ENCODE measurements at regions not wholly inside any gene's neighbourhood (a gene's known extent, or its start where the extent isn't known, plus 50 kb on each side); places are given as distances from the start of the nearest gene placed in this dataset.

DNA sequence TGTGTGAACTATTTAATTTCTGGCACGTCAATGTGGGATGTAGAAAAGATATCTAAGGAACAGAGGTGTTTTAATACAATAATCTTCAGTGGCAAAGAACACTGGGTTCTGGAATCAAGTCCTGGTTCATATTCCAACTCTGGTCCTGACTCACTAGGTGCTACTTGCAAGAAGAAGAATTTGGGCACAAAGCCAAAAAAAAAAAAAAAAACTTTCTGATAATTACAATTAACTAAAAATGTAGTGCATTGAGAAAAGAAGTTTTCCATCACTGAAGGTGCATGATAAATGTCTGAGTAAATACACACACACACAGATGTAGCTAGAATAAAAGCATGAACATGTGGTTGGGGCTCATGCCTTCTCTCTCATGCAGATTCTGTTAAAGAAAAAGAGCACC is 424.4 kb upstream of the REG3G start:
- Histone ChIP-seq H3K79me1 (ENCODE audit: low read depth in 1 of 2, low read length in 2 of 2) (no peaks in the 10 kb centered on the region), H2BK20ac (ENCODE audit: low read depth, low read length) (no peak overlapping the region), H4K91ac (ENCODE audit: insufficient read depth, low read depth, low read length) (no peak overlapping the region), H3K23ac (ENCODE audit: low read depth, low read length) (no peak overlapping the region), H3K14ac (replicated peaks; ENCODE audit: low read depth, low read length) (no peak overlapping the region), H3K4me3 (ENCODE audit: insufficient read depth, low read depth, low read length) (no peak overlapping the region), H2AK9ac (replicated peaks; ENCODE audit: low read depth, low read length, poor library complexity) (no peak overlapping the region), H4K5ac (ENCODE audit: low read depth, low read length) (no peak overlapping the region), H3K36me3 (ENCODE audit: control insufficient read depth, insufficient read depth, low read length) (no peaks in the 10 kb centered on the region), H3K4me2 (ENCODE audit: low read depth, low read length) (no peak overlapping the region), H3K27ac (ENCODE audit: insufficient read depth, low read length) (no peak overlapping the region), H3K18ac (ENCODE audit: low read depth, low read length) (no peak overlapping the region), H3K9ac (ENCODE audit: low read depth, low read length) (no peak overlapping the region), H4K20me1 (ENCODE audit: insufficient read depth, low read length) (no peaks in the 10 kb centered on the region), H2BK120ac (ENCODE audit: low read depth, low read length) (no peak overlapping the region), H2AK5ac (ENCODE audit: low read depth, low read length) (no peak overlapping the region), H4K8ac (ENCODE audit: low read depth in 2 of 2, low read length in 2 of 2) (no peak overlapping the region), H2BK5ac (ENCODE audit: low read depth, low read length, poor library complexity, severe bottlenecking) (no peak overlapping the region), H2BK15ac (ENCODE audit: low read depth, low read length) (no peak overlapping the region), H3K56ac (ENCODE audit: extremely low read depth, insufficient read depth, low read length) (no peak overlapping the region), H3K9me3 (ENCODE audit: control insufficient read depth, insufficient read depth, low read length) (peaks cover 1% of the 10 kb centered on the region; the same call in 1 of the 2 replicates), H2AFZ (replicated peaks; ENCODE audit: low read length, poor library complexity) (no peak overlapping the region), H3K4me1 (ENCODE audit: control insufficient read depth, insufficient read depth, low read length) (no peaks in the 10 kb centered on the region), H3K9me1 (ENCODE audit: insufficient read depth, low read length) (no peaks in the 10 kb centered on the region), H3K27me3 (ENCODE audit: control insufficient read depth, insufficient read depth, low read length) (no peaks in the 10 kb centered on the region), H3K4ac (ENCODE audit: low read depth, low read length) (no peak overlapping the region)
- DNase-seq (no peak), ATAC-seq (ENCODE audit: low read depth) (no peak)
- ChIA-PET CTCF (no interaction called here), POLR2A (ENCODE audit: unreplicated experiment) (no interaction called here)
- TF ChIP-seq NFE2L2 (IDR thresholded peaks at IDR 0.05; ENCODE audit: low read depth, low read length) (no peak), FOS (IDR thresholded peaks at IDR 0.05; ENCODE audit: low read depth, low read length) (no peak), MAZ (IDR thresholded peaks at IDR 0.05; ENCODE audit: borderline replicate concordance, low read depth, low read length) (no peak), RCOR1 (IDR thresholded peaks at IDR 0.05; ENCODE audit: insufficient replicate concordance, low read length) (no peak), MXI1 (IDR thresholded peaks at IDR 0.05; ENCODE audit: borderline replicate concordance, low read depth, low read length) (no peak), RFX5 (IDR thresholded peaks at IDR 0.05; ENCODE audit: low read depth, low read length) (no peak), POLR2A (IDR thresholded peaks at IDR 0.05; ENCODE audit: low read depth, low read length) (no peak), CEBPB (IDR thresholded peaks at IDR 0.05; ENCODE audit: low read depth, low read length) (no peak), BHLHE40 (IDR thresholded peaks at IDR 0.05; ENCODE audit: low read depth, low read length) (no peak), MAFK (IDR thresholded peaks at IDR 0.05; ENCODE audit: low read depth, low read length) (no peak), SMC3 (IDR thresholded peaks at IDR 0.05; ENCODE audit: low read depth, low read length) (no peak), CHD1 (IDR thresholded peaks at IDR 0.05; ENCODE audit: low read depth, low read length) (no peak)
- TF ChIP-seq, protein P1, sequence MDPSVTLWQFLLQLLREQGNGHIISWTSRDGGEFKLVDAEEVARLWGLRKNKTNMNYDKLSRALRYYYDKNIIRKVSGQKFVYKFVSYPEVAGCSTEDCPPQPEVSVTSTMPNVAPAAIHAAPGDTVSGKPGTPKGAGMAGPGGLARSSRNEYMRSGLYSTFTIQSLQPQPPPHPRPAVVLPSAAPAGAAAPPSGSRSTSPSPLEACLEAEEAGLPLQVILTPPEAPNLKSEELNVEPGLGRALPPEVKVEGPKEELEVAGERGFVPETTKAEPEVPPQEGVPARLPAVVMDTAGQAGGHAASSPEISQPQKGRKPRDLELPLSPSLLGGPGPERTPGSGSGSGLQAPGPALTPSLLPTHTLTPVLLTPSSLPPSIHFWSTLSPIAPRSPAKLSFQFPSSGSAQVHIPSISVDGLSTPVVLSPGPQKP (IDR thresholded peaks at IDR 0.05; ENCODE audit: borderline replicate concordance, low read depth, low read length): no peak
- TF ChIP-seq, protein P2, sequence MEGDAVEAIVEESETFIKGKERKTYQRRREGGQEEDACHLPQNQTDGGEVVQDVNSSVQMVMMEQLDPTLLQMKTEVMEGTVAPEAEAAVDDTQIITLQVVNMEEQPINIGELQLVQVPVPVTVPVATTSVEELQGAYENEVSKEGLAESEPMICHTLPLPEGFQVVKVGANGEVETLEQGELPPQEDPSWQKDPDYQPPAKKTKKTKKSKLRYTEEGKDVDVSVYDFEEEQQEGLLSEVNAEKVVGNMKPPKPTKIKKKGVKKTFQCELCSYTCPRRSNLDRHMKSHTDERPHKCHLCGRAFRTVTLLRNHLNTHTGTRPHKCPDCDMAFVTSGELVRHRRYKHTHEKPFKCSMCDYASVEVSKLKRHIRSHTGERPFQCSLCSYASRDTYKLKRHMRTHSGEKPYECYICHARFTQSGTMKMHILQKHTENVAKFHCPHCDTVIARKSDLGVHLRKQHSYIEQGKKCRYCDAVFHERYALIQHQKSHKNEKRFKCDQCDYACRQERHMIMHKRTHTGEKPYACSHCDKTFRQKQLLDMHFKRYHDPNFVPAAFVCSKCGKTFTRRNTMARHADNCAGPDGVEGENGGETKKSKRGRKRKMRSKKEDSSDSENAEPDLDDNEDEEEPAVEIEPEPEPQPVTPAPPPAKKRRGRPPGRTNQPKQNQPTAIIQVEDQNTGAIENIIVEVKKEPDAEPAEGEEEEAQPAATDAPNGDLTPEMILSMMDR (conservative IDR thresholded peaks at IDR 0.05; ENCODE audit: low read depth, low read length): no peak
- TF ChIP-seq, protein P3, sequence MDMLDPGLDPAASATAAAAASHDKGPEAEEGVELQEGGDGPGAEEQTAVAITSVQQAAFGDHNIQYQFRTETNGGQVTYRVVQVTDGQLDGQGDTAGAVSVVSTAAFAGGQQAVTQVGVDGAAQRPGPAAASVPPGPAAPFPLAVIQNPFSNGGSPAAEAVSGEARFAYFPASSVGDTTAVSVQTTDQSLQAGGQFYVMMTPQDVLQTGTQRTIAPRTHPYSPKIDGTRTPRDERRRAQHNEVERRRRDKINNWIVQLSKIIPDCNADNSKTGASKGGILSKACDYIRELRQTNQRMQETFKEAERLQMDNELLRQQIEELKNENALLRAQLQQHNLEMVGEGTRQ (IDR thresholded peaks at IDR 0.05; ENCODE audit: low read depth, low read length): no peak
- no TSS peak for BruUV-seq (replicated peaks)
- intact Hi-C loops (cut with micrococcal nuclease): no loop called here
- in situ Hi-C loops (cut with MboI; ENCODE audit: low sequenced_read_pairs): no loop called here
- no CpG with 5 or more reads among the region's 1 CpG for WGBS, 2 experiments (ENCODE audit: extremely low coverage in 2 of 2, insufficient read length in 1 of 2)
- dilution Hi-C loops (cut with HindIII; ENCODE audit: low sequenced_read_pairs, unreplicated experiment): no loop called here

Measured in IMR-90 (cell line).